Smooth muscle cell (in vitro differentiated cells): ENCODE measurements at regions not wholly inside any gene's neighbourhood (a gene's known extent, or its start where the extent isn't known, plus 50 kb on each side); places are given as distances from the start of the nearest gene placed in this dataset. TPM values are rescaled to one million over a fixed set of nuclear protein-coding genes. Genes with fewer than 3 reads are reported as not detected.

Source experiments
- DNase-seq: peaks from one replicate; lab custom pipeline; 2025; ENCODE audit not compliant: unreplicated experiment; lab: John Stamatoyannopoulos, UW
- H2AFZ ChIP-seq: fragments of 200-600 bp; sonication (generic); 2 replicates; pipeline ENCODE4 v1.6.0; 2016; ENCODE audit warnings: antibody characterized with exemption, low read depth, mild to moderate bottlenecking
- H3F3A ChIP-seq: fragments of 200-600 bp; sonication (generic); 2 replicates; pipeline ENCODE4 v1.6.0; 2017; ENCODE audit warnings: antibody characterized with exemption, low read depth
- H3K27ac ChIP-seq: fragments of 200-600 bp; sonication (generic); 2 replicates; pipeline ENCODE4 v1.5.1; 2016; ENCODE audit warnings: low read depth, mild to moderate bottlenecking
- H3K27me3 ChIP-seq: fragments of 200-600 bp; sonication (generic); 2 replicates; pipeline ENCODE4 v1.6.1; 2016; ENCODE audit warnings: low read depth, mild to moderate bottlenecking
- H3K36me3 ChIP-seq: fragments of 200-600 bp; sonication (generic); 2 replicates; pipeline ENCODE4 v1.5.1; 2016; ENCODE audit warnings: low read depth
- H3K4me1 ChIP-seq: fragments of 200-600 bp; sonication (generic); 2 replicates; pipeline ENCODE4 v1.5.1; 2016; ENCODE audit warnings: low read depth
- H3K4me2 ChIP-seq: fragments of 200-600 bp; sonication (generic); 2 replicates; pipeline ENCODE4 v1.6.0; 2016; ENCODE audit warnings: mild to moderate bottlenecking
- H3K4me3 ChIP-seq: fragments of 200-600 bp; sonication (generic); 2 replicates; pipeline ENCODE4 v1.5.1; 2016; ENCODE audit warnings: mild to moderate bottlenecking
- H3K79me2 ChIP-seq: fragments of 200-600 bp; sonication (generic); 2 replicates; pipeline ENCODE4 v1.6.0; 2016; ENCODE audit warnings: low read depth, mild to moderate bottlenecking
- H3K9ac ChIP-seq: fragments of 200-600 bp; sonication (generic); 2 replicates; pipeline ENCODE4 v1.6.0; 2016; ENCODE audit warnings: low read depth
- H3K9me3 ChIP-seq: fragments of 200-600 bp; sonication (generic); replicated peaks from 2 replicates; pipeline ENCODE4 v1.5.1; 2016; ENCODE audit warnings: low read depth
- H4K20me1 ChIP-seq: fragments of 200-600 bp; sonication (generic); 2 replicates; pipeline ENCODE4 v1.6.0; 2016; ENCODE audit warnings: low read depth
- CTCF ChIP-seq: fragments of 200-600 bp; sonication (generic); IDR thresholded peaks from 2 replicates; pipeline ENCODE4 v1.5.1; 2017; ENCODE audit warnings: borderline replicate concordance, mild to moderate bottlenecking, antibody characterized with exemption; ENCODE audit not compliant: insufficient read depth, poor library complexity, severe bottlenecking
- WGBS: methylation state at CpG from one replicate; pipeline ENCODE4 v1.1.7; 2016; ENCODE audit warnings: low lambda C conversion rate; 5-methylcytosine and 5-hydroxymethylcytosine counted together
- microRNA counts: library from miRNA; unstranded; fragments of <30 nt; microRNA quantifications from one replicate; lab custom pipeline; 2016
- microRNA-seq: library from miRNA; unstranded; fragments of <30 nt; microRNA quantifications from one replicate; pipeline ENCODE4, GENCODE V29; 2016; ENCODE audit warnings: borderline number of aligned reads
- small RNA-seq: library from RNA; depleted of rRNA; stranded (forward); fragments of <200 nt; gene quantifications from one replicate; pipeline ENCODE3, GENCODE V24; 2014

GRCh38 chr6:98779618-98780017 is 54.8 kb upstream of the POU3F2 start:
- H3K4me1 ChIP-seq: no peaks in the 10 kb centered on the region
- no peaks in the 10 kb centered on the region for H3K36me3 ChIP-seq
- H3K4me2 ChIP-seq: no peak overlapping the region
- H2AFZ ChIP-seq: no peak overlapping the region
- H3K4me3 ChIP-seq: no peak overlapping the region
- no peaks in the 10 kb centered on the region for H3F3A ChIP-seq
- no peaks in the 10 kb centered on the region for H4K20me1 ChIP-seq
- DNase-seq: no peak
- H3K27ac ChIP-seq: no peak overlapping the region
- WGBS: 89% methylated on average over 3 of the region's 3 CpGs
- peaks cover 16% of the 10 kb centered on the region for H3K27me3 ChIP-seq
- no peaks in the 10 kb centered on the region for H3K79me2 ChIP-seq
- no peak for TF ChIP-seq CTCF
- H3K9ac ChIP-seq: no peak overlapping the region
- no peaks in the 10 kb centered on the region for H3K9me3 ChIP-seq

- Histone ChIP-seq H3K9ac (no peak overlapping the region), H2AFZ (no peak overlapping the region), H3K4me3 (no peak overlapping the region), H3K36me3 (no peaks in the 10 kb centered on the region), H3K27ac (no peak overlapping the region), H3K4me1 (peaks cover 2% of the 10 kb centered on the region), H3K9me3 (no peaks in the 10 kb centered on the region), H3K79me2 (no peaks in the 10 kb centered on the region), H4K20me1 (no peaks in the 10 kb centered on the region), H3K27me3 (peaks cover 15% of the 10 kb centered on the region), H3K4me2 (no peak overlapping the region), H3F3A (no peaks in the 10 kb centered on the region)
- no peak for DNase-seq
- WGBS: 79% methylated on average over 2 of the region's 2 CpGs
- TF ChIP-seq CTCF: no peak
Observed at GRCh38 chr6:98782772-98783171, 51.6 kb upstream of the POU3F2 start.

GRCh38 chr6:98783578-98783977 is 50.8 kb upstream of the POU3F2 start:
- Histone ChIP-seq H3K9ac (no peak overlapping the region), H3K4me1 (peaks cover 9% of the 10 kb centered on the region), H3K27me3 (peaks cover 7% of the 10 kb centered on the region), H3K79me2 (no peaks in the 10 kb centered on the region), H3K4me3 (no peak overlapping the region), H3K9me3 (no peaks in the 10 kb centered on the region), H2AFZ (no peak overlapping the region), H3K4me2 (no peak overlapping the region), H3K36me3 (no peaks in the 10 kb centered on the region), H3K27ac (no peak overlapping the region), H3F3A (no peaks in the 10 kb centered on the region), H4K20me1 (no peaks in the 10 kb centered on the region)
- TF ChIP-seq CTCF: no peak
- no peak for DNase-seq
- WGBS: 98% methylated on average over 2 of the region's 2 CpGs

MicroRNAs in the stretch of these regions (microRNA counts, 767-probe panel; counts per million panel counts)
- microRNA hsa-miR-2113 (lab: Ali Mortazavi, UCI): 183 counts per million

Small RNA genes lying in the stretch of these regions (microRNA-seq; reads per million reads assigned to microRNA genes)
- not detected for gene MIR2113

Small RNA genes lying in the stretch of these regions (small RNA-seq; reads per million reads assigned to genes)
- not detected for gene AL589826.1
- not detected for gene MIR2113
